ENCODE measurements at regions not wholly inside any gene's neighbourhood (a gene's known extent, or its start where the extent isn't known, plus 50 kb on each side); places are given as distances from the start of the nearest gene placed in this dataset.

DNA sequence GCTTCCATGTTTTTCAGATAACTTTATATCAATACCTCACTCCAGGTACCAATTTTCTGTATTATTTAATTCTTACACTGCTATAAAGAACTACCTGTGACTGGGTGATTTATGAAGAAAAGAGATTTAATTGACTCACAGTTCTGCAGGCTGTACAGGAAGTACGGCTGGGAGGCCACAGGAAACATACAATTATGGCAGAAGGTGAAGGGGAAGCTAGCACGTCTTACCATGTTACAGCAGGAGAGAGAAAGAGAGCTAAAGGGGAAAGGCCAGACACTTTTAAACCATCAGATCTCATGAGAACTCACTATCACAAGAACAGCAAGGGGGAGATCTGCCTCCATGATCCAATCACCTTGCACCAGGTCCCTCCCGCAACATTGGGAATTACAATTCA lies 119.1 kb upstream of the BMP5 start:
- ATAC-seq (no peak), DNase-seq (no peak)
- TF ChIP-seq, protein P1, sequence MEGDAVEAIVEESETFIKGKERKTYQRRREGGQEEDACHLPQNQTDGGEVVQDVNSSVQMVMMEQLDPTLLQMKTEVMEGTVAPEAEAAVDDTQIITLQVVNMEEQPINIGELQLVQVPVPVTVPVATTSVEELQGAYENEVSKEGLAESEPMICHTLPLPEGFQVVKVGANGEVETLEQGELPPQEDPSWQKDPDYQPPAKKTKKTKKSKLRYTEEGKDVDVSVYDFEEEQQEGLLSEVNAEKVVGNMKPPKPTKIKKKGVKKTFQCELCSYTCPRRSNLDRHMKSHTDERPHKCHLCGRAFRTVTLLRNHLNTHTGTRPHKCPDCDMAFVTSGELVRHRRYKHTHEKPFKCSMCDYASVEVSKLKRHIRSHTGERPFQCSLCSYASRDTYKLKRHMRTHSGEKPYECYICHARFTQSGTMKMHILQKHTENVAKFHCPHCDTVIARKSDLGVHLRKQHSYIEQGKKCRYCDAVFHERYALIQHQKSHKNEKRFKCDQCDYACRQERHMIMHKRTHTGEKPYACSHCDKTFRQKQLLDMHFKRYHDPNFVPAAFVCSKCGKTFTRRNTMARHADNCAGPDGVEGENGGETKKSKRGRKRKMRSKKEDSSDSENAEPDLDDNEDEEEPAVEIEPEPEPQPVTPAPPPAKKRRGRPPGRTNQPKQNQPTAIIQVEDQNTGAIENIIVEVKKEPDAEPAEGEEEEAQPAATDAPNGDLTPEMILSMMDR (IDR thresholded peaks at IDR 0.05), result no peak
- no peaks in the 10 kb centered on the region for H3K36me3 ChIP-seq (ENCODE audit: low read depth)
- H3K4me1 ChIP-seq (ENCODE audit: low read depth), result no peaks in the 10 kb centered on the region
- no peak overlapping the region for H3K4me3 ChIP-seq
- H3K9me3 ChIP-seq, result peaks cover 6% of the 10 kb centered on the region
- intact Hi-C loops (cut with DNase I, micrococcal nuclease), result no loop called here

DNA sequence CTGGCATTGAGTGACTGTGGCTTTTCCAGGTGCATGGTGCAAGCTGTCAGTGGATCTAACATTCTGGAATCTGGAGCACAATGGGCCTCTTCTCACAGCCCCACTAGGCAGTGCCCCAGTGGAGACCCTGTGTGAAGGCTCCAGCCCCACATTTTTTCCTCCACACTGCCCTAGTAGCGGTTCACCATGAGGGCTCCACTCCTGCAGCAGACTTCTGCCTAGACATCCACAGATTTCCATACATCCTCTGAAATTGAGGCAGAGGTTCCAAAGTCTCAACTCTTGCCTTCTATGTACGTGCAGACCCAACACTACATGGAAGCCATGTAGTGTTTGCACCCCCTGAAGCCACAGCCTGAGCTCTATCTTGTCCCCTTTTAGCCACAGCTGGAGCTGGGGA lies 118.0 kb upstream of the BMP5 start:
- ATAC-seq, result no peak
- Histone ChIP-seq H3K36me3 (ENCODE audit: low read depth) (no peaks in the 10 kb centered on the region), H3K9me3 (peaks cover 6% of the 10 kb centered on the region), H3K4me3 (no peak overlapping the region), H3K4me1 (ENCODE audit: low read depth) (no peaks in the 10 kb centered on the region)
- TF ChIP-seq, protein P1 (IDR thresholded peaks at IDR 0.05), result no peak
- DNase-seq, result no peak
- intact Hi-C loops (cut with DNase I, micrococcal nuclease), result no loop called here

DNA sequence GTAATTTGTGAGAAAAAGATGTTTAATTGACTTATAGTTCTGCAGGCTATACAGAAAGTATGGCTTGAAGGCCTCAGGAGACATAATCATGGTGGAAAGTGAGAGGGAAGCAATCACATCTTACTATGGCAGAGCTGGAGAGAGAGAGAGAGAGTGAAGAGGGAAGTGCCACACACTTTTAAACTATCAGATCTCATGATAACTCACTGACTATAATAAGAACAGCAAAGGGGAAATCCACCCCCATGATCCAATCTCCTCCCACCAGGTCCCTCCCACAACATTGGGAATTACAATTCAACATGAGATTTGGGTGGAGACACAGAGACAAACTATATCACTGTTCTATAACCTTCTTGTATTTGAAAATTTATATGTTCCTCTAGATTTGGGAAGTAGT lies 117.2 kb upstream of the BMP5 start:
- Histone ChIP-seq H3K4me1 (ENCODE audit: low read depth) (no peaks in the 10 kb centered on the region), H3K36me3 (ENCODE audit: low read depth) (no peaks in the 10 kb centered on the region), H3K9me3 (peaks cover 6% of the 10 kb centered on the region), H3K4me3 (no peak overlapping the region)
- no peak for ATAC-seq
- no peak for DNase-seq
- TF ChIP-seq, protein P1 (IDR thresholded peaks at IDR 0.05), result no peak
- intact Hi-C loops (cut with DNase I, micrococcal nuclease), result no loop called here

DNA sequence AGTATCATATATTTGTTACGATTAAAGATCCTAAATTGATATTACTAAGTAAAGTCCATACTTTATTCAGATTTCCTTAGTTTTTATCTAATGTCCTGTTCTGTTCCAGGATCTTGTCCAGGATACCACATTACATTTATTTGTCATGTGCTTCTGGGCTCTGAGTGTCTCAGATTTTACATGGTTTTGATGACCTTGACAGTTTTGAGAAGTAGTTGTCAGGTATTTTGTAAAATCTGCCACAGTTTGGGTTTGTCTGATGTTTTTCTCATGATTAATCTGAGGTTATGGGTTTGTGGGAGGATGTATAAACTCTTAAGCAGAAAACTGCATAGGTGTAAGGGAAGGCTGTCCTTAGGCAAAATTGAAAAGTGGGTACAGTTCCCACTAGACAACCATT lies 109.9 kb upstream of the BMP5 start:
- no peaks in the 10 kb centered on the region for H3K4me1 ChIP-seq (ENCODE audit: low read depth)
- no peaks in the 10 kb centered on the region for H3K9me3 ChIP-seq
- TF ChIP-seq, protein P1 (IDR thresholded peaks at IDR 0.05), result no peak
- H3K36me3 ChIP-seq (ENCODE audit: low read depth), result no peaks in the 10 kb centered on the region
- H3K4me3 ChIP-seq, result no peak overlapping the region
- no peak for DNase-seq
- intact Hi-C loops (cut with DNase I, micrococcal nuclease), result no loop called here
- ATAC-seq, result no peak

DNA sequence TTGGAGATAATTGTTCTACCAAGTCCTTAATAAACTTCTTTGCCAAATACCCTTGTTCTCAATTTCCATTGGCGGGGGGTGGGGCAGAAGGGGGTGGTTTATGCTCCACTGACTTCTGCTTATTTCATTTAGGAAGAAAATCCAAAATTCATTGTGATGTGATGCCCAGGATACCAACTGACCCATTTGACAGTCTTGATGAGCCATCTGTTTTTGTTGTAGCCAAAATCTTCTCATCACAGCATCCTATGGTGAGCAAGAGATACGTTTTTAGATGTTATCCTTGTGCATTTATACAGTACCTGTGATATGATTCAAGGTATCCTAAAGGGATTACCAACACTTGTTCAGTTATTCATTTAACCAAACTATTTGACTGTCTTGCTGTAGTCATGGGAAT lies 108.5 kb upstream of the BMP5 start:
- intact Hi-C loops (cut with DNase I, micrococcal nuclease), result loop anchor here (5.0 kb wide), 2 partner anchors 303 to 308 kb away; no protein-coding TSS in a partner anchor
- H3K4me3 ChIP-seq, result no peak overlapping the region
- no peak for DNase-seq
- TF ChIP-seq, protein P1 (IDR thresholded peaks at IDR 0.05), result no peak
- no peaks in the 10 kb centered on the region for H3K9me3 ChIP-seq
- H3K4me1 ChIP-seq (ENCODE audit: low read depth), result no peaks in the 10 kb centered on the region
- H3K36me3 ChIP-seq (ENCODE audit: low read depth), result no peaks in the 10 kb centered on the region
- no peak for ATAC-seq

DNA sequence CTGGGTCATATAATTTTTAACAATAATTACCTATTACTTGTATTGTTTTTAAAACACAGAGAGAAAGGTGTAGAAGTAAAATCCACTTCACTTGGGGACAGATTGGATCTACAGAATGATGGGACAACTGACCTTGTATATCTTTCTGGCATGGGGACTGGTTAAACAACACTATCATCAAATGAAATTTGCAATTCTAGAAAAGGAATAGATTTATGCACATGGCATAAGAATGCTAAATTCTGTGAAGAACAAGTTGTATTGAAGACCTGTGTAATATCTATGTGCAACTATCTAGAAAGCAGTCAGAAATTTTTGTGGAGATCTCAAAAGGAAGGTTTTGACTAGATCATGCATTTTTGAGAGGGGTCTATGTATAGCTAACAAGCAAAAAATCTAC lies 106.3 kb upstream of the BMP5 start:
- ATAC-seq (no peak), DNase-seq (no peak)
- Histone ChIP-seq H3K4me1 (ENCODE audit: low read depth) (no peaks in the 10 kb centered on the region), H3K4me3 (no peak overlapping the region), H3K9me3 (no peaks in the 10 kb centered on the region), H3K36me3 (ENCODE audit: low read depth) (no peaks in the 10 kb centered on the region)
- TF ChIP-seq, protein P1 (IDR thresholded peaks at IDR 0.05), result no peak
- intact Hi-C loops (cut with DNase I, micrococcal nuclease), result loop anchor here (5.0 kb wide), 2 partner anchors 306 to 311 kb away; no protein-coding TSS in a partner anchor

All from mucosa of descending colon (tissue), 3 donors.